Urinary bladder (tissue), 3 donors: ENCODE measurements at regions not wholly inside any gene's neighbourhood (a gene's known extent, or its start where the extent isn't known, plus 50 kb on each side); places are given as distances from the start of the nearest gene placed in this dataset.
"Not testable (repeated sequence)": the region's sequence is repeated elsewhere in the genome, so short reads cannot be mapped to it uniquely, and the experiment has no call there.

Source experiments
- DNase-seq: peaks from one replicate; pipeline ENCODE4 v3.0.0-alpha.2; 2015; ENCODE audit errors: extremely low spot score
- H3K27ac ChIP-seq: one replicate; pipeline ENCODE4 v1.5.1; 2013; ENCODE audit warnings: low read depth, mild to moderate bottlenecking, moderate library complexity
- H3K36me3 ChIP-seq: one replicate; pipeline ENCODE4 v1.6.1; 2013; ENCODE audit warnings: mild to moderate bottlenecking, moderate library complexity; ENCODE audit not compliant: insufficient read depth
- H3K4me1 ChIP-seq: one replicate; pipeline ENCODE4 v1.6.1; 2013; ENCODE audit warnings: mild to moderate bottlenecking, moderate library complexity; ENCODE audit not compliant: insufficient read depth
- H3K4me3 ChIP-seq: one replicate; pipeline ENCODE4 v1.5.1; 2013; ENCODE audit warnings: low read depth, low read length
- WGBS: extraction: QIAGEN DNeasy Blood & Tissue Kit; methylation state at CpG from one replicate; pipeline ENCODE4 v1.1.7; 2013; 5-methylcytosine and 5-hydroxymethylcytosine counted together
- donor health status: healthy with polysubstance abuse.
- donor health status: healthy.

DNA sequence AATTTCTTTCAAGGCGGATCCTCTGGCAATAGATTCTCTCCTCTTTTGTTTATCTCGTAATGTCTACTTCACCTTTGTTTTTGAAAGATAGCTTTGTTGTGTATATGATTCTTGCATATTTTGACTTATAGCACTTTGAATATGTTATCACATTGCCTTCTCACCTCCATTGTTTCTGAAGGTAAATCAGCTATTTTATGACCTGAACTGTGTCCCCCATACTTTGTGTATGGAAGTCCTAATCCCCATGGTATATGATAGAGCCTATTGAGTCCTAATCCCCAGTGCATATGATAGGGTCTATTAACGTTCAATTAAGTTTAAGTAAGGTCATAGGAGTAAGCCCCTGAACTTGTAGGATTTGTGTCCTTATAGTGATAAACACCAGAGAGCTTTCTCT, 910.2 kb upstream of the NUDT12 start:
- Histone ChIP-seq H3K36me3 (no peaks in the 10 kb centered on the region), H3K4me3 (no peak overlapping the region), H3K27ac (no peak overlapping the region), H3K4me1 (no peaks in the 10 kb centered on the region)
- DNase-seq = no peak
- WGBS = 75% methylated on average over 3 of the region's 3 CpGs

DNA sequence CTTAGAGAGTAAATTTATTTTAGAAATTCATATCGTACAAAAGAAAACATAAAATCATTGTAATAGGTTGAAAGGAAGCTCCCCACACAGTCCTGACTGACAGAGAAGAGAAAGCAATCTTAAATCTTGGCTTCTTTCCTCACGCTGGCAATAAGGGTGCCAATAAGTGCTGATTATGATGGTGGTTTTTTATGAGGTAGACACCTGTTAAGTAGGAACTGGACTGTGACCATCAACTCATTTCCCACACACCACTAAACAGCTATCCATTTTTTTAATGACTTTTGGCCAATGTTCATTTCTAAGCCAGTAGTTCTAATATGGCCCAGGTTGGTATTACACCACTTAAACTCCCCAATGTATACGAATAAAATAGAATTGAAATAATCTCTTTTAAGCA, 893.5 kb upstream of the NUDT12 start:
- no peak overlapping the region for H3K4me3 ChIP-seq
- H3K4me1 ChIP-seq = no peaks in the 10 kb centered on the region
- 90% methylated on average over 3 of the region's 3 CpGs for WGBS
- no peaks in the 10 kb centered on the region for H3K36me3 ChIP-seq
- no peak overlapping the region for H3K27ac ChIP-seq
- DNase-seq = no peak

DNA sequence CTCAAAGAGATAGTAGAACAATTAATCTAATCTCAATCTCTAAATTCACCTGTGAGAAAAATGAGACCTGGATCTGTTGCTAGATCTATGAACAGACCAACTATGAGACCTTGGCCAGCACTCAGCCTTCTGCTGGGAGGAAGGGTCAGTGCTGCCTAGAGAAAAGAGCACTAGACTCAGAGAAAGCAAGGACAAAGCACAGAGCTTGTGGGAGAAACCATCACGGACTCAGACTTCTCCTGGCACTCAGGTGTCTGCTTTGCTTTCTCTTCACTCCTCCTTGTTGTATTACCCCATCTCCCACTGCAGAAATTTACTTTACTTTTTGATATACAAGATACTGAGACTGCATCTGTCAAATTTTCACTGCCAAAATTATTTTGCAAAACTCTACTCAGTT, 890.0 kb upstream of the NUDT12 start:
- H3K4me3 ChIP-seq = no peak overlapping the region
- H3K36me3 ChIP-seq = no peaks in the 10 kb centered on the region
- no peaks in the 10 kb centered on the region for H3K4me1 ChIP-seq
- WGBS = 73% methylated on average over 1 of the region's 1 CpG
- H3K27ac ChIP-seq = no peak overlapping the region
- DNase-seq = no peak

DNA sequence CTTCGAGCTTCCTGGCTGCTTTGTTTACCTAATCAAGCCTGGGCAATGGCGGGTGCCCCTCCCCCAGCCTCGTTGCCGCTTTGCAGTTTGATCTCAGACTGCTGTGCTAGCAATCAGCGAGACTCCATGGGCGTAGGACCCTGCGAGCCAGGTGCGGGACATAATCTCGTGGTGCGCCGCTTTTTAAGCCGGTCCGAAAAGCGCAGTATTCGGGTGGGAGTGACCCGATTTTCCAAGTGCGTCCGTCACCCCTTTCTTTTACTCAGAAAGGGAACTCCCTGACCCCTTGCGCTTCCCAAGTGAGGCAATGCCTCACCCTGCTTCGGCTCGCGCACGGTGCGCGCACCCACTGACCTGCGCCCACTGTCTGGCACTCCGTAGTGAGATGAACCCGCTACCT, 889.3 kb upstream of the NUDT12 start:
- 96% methylated on average over 28 of the region's 28 CpGs for WGBS
- H3K27ac ChIP-seq, H3K4me3 ChIP-seq, H3K36me3 ChIP-seq, H3K4me1 ChIP-seq, DNase-seq: not testable (repeated sequence)

- H3K4me1 ChIP-seq = no peaks in the 10 kb centered on the region
- H3K36me3 ChIP-seq = no peaks in the 10 kb centered on the region
- 91% methylated on average over 5 of the region's 5 CpGs for WGBS
- no peak for DNase-seq
- no peak overlapping the region for H3K27ac ChIP-seq
- H3K4me3 ChIP-seq = no peak overlapping the region
These were observed 882.1 kb upstream of the NUDT12 start for GRCh38 chr5:104444656-104445055.

GRCh38 chr5:104443706-104444105, 881.1 kb upstream of the NUDT12 start:
- 96% methylated on average over 19 of the region's 19 CpGs for WGBS
- H3K36me3 ChIP-seq = no peaks in the 10 kb centered on the region
- H3K27ac ChIP-seq = no peak overlapping the region
- no peaks in the 10 kb centered on the region for H3K4me1 ChIP-seq
- no peak overlapping the region for H3K4me3 ChIP-seq
- no peak for DNase-seq

DNA sequence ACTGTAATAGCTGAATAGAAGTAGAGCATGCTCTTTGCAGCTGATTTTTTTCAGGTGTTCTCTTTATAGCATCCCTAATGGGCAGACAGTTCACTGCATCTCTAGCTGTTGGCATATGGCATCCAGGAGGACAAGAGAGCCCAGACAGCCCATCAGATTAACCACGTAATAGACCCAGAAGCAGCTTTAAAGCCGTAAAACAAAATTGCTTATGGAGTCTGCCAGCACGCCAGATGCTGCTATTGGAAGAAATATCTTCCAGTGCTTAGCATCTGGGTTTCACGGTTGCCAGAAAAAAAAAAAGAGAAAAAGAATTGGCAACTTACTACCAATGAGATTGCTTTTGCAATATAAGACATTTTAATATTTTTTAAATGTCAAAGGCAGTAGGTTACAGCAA, 869.4 kb upstream of the NUDT12 start:
- no peaks in the 10 kb centered on the region for H3K4me1 ChIP-seq
- 31% methylated on average over 4 of the region's 4 CpGs for WGBS
- H3K27ac ChIP-seq = no peak overlapping the region
- H3K36me3 ChIP-seq = no peaks in the 10 kb centered on the region
- peak; percentile 8 for DNase-seq
- no peak overlapping the region for H3K4me3 ChIP-seq

DNA sequence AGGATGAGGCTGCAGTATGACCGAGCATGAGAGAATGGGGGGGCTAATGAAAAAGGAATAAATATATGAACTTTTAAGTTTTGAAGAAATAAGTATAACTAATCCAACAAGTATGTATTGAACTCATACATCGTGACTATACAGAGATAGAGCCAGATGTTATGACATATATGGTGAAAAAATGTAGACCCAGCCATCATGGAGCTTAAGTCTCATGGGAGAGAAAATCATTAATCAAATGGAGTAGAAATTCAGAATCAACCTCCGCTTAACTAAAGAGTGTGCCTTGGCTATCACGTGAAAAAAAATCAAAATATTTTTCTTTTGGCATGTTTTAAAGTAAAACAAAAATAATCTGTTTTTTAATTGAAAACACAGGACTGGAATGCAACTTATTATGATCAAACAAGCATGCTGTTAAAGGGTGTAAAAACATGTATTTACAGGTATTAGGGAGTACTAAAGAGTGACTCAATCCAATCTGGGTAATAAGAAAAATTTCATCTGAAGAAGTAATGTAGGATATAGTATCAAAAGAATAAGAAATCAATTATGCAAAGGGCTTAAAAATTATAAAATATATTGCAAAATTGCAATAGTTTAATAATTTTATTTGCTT, 868.5 kb upstream of the NUDT12 start:
- DNase-seq = no peak
- H3K4me1 ChIP-seq = no peaks in the 10 kb centered on the region
- H3K36me3 ChIP-seq = no peaks in the 10 kb centered on the region
- H3K27ac ChIP-seq = no peak overlapping the region
- WGBS = 76% methylated on average over 4 of the region's 4 CpGs
- H3K4me3 ChIP-seq = no peak overlapping the region

DNA sequence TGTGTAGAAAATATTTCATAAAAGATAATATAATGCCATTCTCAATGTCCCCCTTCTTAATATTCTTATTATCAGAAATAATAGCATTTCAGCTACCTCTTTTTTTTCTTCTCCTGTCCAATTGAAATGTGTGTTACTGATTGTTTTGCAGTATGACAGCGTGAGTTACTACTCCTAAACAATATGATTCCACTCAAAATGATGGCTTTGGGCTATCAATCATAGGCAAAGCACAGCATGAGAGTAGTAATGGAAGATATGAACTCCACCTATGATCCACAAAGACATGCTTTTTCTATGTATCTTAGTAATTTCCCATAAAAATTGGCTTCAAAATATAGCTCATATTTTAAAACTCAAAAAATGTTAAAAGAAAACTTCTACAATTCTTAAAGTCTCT, 867.3 kb upstream of the NUDT12 start:
- WGBS = 96% methylated on average over 1 of the region's 1 CpG
- Histone ChIP-seq H3K27ac (no peak overlapping the region), H3K4me1 (no peaks in the 10 kb centered on the region), H3K4me3 (no peak overlapping the region), H3K36me3 (no peaks in the 10 kb centered on the region)
- no peak for DNase-seq

DNA sequence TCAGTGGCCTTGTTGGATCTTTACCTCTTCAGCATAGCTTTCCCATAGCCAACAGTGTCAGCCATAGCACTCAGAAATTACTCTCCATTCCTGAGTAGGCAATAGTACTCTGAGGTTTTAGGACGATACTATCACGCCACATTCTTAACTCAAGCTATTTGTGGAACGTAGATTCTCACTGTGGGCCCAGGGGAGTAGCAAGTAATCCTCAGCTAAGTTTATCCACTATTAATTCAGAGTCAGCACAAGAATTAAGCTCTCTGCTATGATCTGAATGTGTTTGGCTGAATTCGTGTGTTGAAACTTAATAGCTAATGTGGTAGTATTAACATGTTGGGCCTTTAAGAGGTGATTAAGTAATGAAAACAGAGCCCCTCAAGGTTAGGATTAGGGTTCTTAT, 858.8 kb upstream of the NUDT12 start:
- Histone ChIP-seq H3K4me1 (no peaks in the 10 kb centered on the region), H3K4me3 (no peak overlapping the region), H3K27ac (no peak overlapping the region), H3K36me3 (no peaks in the 10 kb centered on the region)
- WGBS = 73% methylated on average over 4 of the region's 4 CpGs
- DNase-seq = no peak

GRCh38 chr5:104418056-104418455, 855.5 kb upstream of the NUDT12 start:
- Histone ChIP-seq H3K4me3 (no peak overlapping the region), H3K36me3 (no peaks in the 10 kb centered on the region), H3K27ac (no peak overlapping the region), H3K4me1 (no peaks in the 10 kb centered on the region)
- 84% methylated on average over 1 of the region's 1 CpG for WGBS
- DNase-seq = no peak

- DNase-seq = no peak
- no peaks in the 10 kb centered on the region for H3K4me1 ChIP-seq
- no peaks in the 10 kb centered on the region for H3K36me3 ChIP-seq
- no peak overlapping the region for H3K4me3 ChIP-seq
- 68% methylated on average over 1 of the region's 1 CpG for WGBS
- H3K27ac ChIP-seq = no peak overlapping the region
These were observed 850.2 kb upstream of the NUDT12 start for GRCh38 chr5:104412649-104413240.

DNA sequence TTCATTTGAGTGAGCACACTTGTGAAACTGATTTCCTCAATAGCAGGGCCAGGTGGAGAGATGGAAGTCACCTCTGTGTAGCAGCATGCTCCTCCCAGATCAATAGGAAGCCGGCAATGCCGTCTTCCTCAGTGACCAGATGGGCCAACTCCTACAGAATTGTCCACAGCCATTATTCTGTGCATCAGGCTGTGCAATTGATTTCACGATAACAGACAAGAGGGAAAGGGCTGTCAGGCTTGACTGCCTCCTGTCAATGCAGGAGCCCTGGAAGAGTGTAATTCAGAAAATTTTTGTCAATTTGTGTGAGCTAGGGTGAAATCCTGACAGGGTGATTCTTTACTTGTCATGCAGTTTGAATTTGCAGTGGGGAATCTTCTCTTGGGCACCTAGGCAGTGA, 838.4 kb upstream of the NUDT12 start:
- no peak overlapping the region for H3K27ac ChIP-seq
- DNase-seq = no peak
- no peak overlapping the region for H3K4me3 ChIP-seq
- no peaks in the 10 kb centered on the region for H3K36me3 ChIP-seq
- WGBS = 93% methylated on average over 3 of the region's 3 CpGs
- H3K4me1 ChIP-seq = no peaks in the 10 kb centered on the region

DNA sequence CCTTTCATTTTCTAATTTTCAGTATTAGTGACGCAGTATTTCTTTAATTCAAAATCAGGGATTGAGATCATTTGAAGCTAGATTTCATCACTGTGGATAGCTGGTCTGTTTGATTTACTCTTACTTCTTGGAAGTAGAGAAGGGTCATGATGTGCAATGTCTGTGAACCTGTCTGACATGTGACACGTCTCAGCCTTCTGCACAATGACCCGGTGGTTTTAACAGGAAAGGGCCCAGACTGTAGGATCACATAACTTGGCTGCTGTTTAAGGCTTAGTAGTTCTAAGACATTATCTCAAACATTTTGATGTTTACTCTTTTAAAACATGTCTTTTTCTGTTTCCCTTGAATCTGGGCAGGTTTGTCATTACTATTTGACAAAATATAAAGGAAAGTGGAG, 823.3 kb upstream of the NUDT12 start:
- no peaks in the 10 kb centered on the region for H3K4me1 ChIP-seq
- H3K36me3 ChIP-seq = no peaks in the 10 kb centered on the region
- no peak overlapping the region for H3K4me3 ChIP-seq
- WGBS = 50% methylated on average over 3 of the region's 3 CpGs
- DNase-seq = no peak
- no peak overlapping the region for H3K27ac ChIP-seq

- no peak for DNase-seq
- no peak overlapping the region for H3K4me3 ChIP-seq
- no peaks in the 10 kb centered on the region for H3K36me3 ChIP-seq
- no peaks in the 10 kb centered on the region for H3K4me1 ChIP-seq
- 15% methylated on average over 1 of the region's 1 CpG for WGBS
- H3K27ac ChIP-seq = no peak overlapping the region
These were observed 812.8 kb upstream of the NUDT12 start for GRCh38 chr5:104375345-104375744.
